ENCODE measurements at regions not wholly inside any gene's neighbourhood (a gene's known extent, or its start where the extent isn't known, plus 50 kb on each side); places are given as distances from the start of the nearest gene placed in this dataset.

GRCh38 chr4:163582703-163583102, 88.2 kb downstream of the TMA16 start:
- DNase-seq (ENCODE audit: low spot score) (no peak), ATAC-seq (no peak)

- DNase-seq (ENCODE audit: low spot score), result no peak
- ATAC-seq, result no peak
These were observed 93.4 kb downstream of the TMA16 start for GRCh38 chr4:163587867-163588266.

- DNase-seq (ENCODE audit: low spot score) (no peak), ATAC-seq (no peak)
These were observed 94.0 kb downstream of the TMA16 start for GRCh38 chr4:163588532-163588931.

GRCh38 chr4:163590103-163590502, 95.6 kb downstream of the TMA16 start:
- ATAC-seq, result no peak
- DNase-seq (ENCODE audit: low spot score), result no peak

GRCh38 chr4:163590619-163591264, 96.3 kb downstream of the TMA16 start:
- DNase-seq (ENCODE audit: low spot score) (no peak), ATAC-seq (no peak)

GRCh38 chr4:163591614-163592020, 97.1 kb downstream of the TMA16 start:
- ATAC-seq, result no peak

GRCh38 chr4:163592212-163592611, 97.7 kb downstream of the TMA16 start:
- DNase-seq (ENCODE audit: low spot score) (no peak), ATAC-seq (no peak)

More at GRCh38 chr4:163591614-163592020, 97.1 kb downstream of the TMA16 start:
- no peak for DNase-seq (ENCODE audit: low spot score)

GRCh38 chr4:163595580-163595979, 101.1 kb downstream of the TMA16 start:
- no peak for DNase-seq (ENCODE audit: low spot score)
- no peak for ATAC-seq

GRCh38 chr4:163598028-163598427, 103.5 kb downstream of the TMA16 start:
- no peak for DNase-seq (ENCODE audit: low spot score)
- no peak for ATAC-seq

GRCh38 chr4:163598489-163598888, 104.0 kb downstream of the TMA16 start:
- no peak for ATAC-seq
- no peak for DNase-seq (ENCODE audit: low spot score)

- DNase-seq (ENCODE audit: low spot score) (no peak), ATAC-seq (no peak)
These were observed 106.2 kb downstream of the TMA16 start for GRCh38 chr4:163600727-163601126.

- ATAC-seq (no peak), DNase-seq (ENCODE audit: low spot score) (no peak)
These were observed 108.8 kb downstream of the TMA16 start for GRCh38 chr4:163603257-163603656.

GRCh38 chr4:163606896-163607691, 112.6 kb downstream of the TMA16 start:
- DNase-seq (ENCODE audit: low spot score) (no peak), ATAC-seq (no peak)

- DNase-seq (ENCODE audit: low spot score) (no peak), ATAC-seq (no peak)
These were observed 114.5 kb downstream of the TMA16 start for GRCh38 chr4:163609019-163609418.

GRCh38 chr4:163610648-163611047, 116.2 kb downstream of the TMA16 start:
- ATAC-seq (no peak), DNase-seq (ENCODE audit: low spot score) (no peak)

GRCh38 chr4:163611182-163611581, 116.7 kb downstream of the TMA16 start:
- ATAC-seq (no peak), DNase-seq (ENCODE audit: low spot score) (no peak)

GRCh38 chr4:163611784-163612445, 117.4 kb downstream of the TMA16 start:
- ATAC-seq (no peak), DNase-seq (ENCODE audit: low spot score) (no peak)

GRCh38 chr4:163612762-163613161, 118.3 kb downstream of the TMA16 start:
- no peak for ATAC-seq
- no peak for DNase-seq (ENCODE audit: low spot score)

GRCh38 chr4:163613383-163613782, 118.9 kb downstream of the TMA16 start:
- ATAC-seq (no peak), DNase-seq (ENCODE audit: low spot score) (no peak)

- no peak for ATAC-seq
- no peak for DNase-seq (ENCODE audit: low spot score)
These were observed 120.4 kb downstream of the TMA16 start for GRCh38 chr4:163614866-163615265.

GRCh38 chr4:163618845-163619244, 124.4 kb downstream of the TMA16 start:
- ATAC-seq (no peak), DNase-seq (ENCODE audit: low spot score) (no peak)

- DNase-seq (ENCODE audit: low spot score) (no peak), ATAC-seq (no peak)
These were observed 126.2 kb downstream of the TMA16 start for GRCh38 chr4:163620738-163621137.

All from left lobe of liver (tissue), 2 donors.